HL-60 (cell line): ENCODE measurements at regions not wholly inside any gene's neighbourhood (a gene's known extent, or its start where the extent isn't known, plus 50 kb on each side); places are given as distances from the start of the nearest gene placed in this dataset.

ENCODE experiments used
- DNase-seq, 2 experiments: peaks; one replicate each; pipeline ENCODE4 v3.0.0-alpha.2; 2010 to 2020; ENCODE audit warnings: low read depth in 1 of 2, low spot score in 1 of 2
- H3K27ac ChIP-seq: fragments of 250-450 bp; sonication (Bioruptor Pico); replicated peaks from 2 replicates; pipeline ENCODE4 v1.5.1; 2020; ENCODE audit warnings: mild to moderate bottlenecking, moderate library complexity
- H3K27me3 ChIP-seq: fragments of 250-450 bp; sonication (Bioruptor Pico); 2 replicates; pipeline ENCODE4 v1.5.1; 2021; ENCODE audit warnings: mild to moderate bottlenecking, moderate library complexity; ENCODE audit not compliant: insufficient read depth, poor library complexity, severe bottlenecking
- H3K4me3 ChIP-seq: replicated peaks from 2 replicates; pipeline ENCODE4 v1.5.1; 2011; ENCODE audit warnings: mild to moderate bottlenecking, control low read depth, low read length; ENCODE audit not compliant: insufficient read depth
- GABPA ChIP-seq: IDR thresholded peaks from 2 replicates; pipeline ENCODE4 v1.6.1; 2012; ENCODE audit warnings: low read depth
- POLR2AphosphoS5 ChIP-seq: IDR thresholded peaks from 2 replicates; pipeline ENCODE4 v1.6.1; 2012; ENCODE audit warnings: low read depth
- SPI1 ChIP-seq: IDR thresholded peaks from 2 replicates; pipeline ENCODE4 v1.6.1; 2012; ENCODE audit warnings: low read depth, mild to moderate bottlenecking, borderline replicate concordance
- TF ChIP-seq, protein P1 (sequence below): IDR thresholded peaks from one replicate; pipeline ENCODE4 v1.5.1; 2011; ENCODE audit warnings: low read length, control low read depth, inconsistent platforms; ENCODE audit not compliant: insufficient read depth
- TF ChIP-seq, protein P2 (sequence below): IDR thresholded peaks from 2 replicates; pipeline ENCODE4 v1.6.1; 2012; ENCODE audit warnings: low read depth; ENCODE audit not compliant: insufficient replicate concordance

DNA sequence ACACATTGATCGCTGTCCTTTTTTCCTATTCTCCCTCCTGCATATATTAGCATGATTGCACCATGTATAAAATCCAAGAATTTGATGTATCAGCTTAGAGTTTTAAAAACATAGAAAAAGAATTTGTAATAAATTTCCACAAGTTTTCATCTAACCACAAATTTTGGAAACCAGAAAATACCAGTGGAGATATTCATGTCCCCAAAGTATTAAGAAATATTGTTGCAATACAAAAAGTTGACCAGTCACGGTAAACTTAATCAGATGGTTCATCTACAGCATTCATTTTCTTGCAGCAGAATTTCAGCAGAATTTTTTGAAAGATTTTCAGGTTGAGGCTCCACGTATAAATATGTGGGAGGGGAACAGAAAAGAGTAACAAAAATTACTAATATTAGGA lies 500.9 kb upstream of the MDFIC2 start:
- TF ChIP-seq, protein P1, sequence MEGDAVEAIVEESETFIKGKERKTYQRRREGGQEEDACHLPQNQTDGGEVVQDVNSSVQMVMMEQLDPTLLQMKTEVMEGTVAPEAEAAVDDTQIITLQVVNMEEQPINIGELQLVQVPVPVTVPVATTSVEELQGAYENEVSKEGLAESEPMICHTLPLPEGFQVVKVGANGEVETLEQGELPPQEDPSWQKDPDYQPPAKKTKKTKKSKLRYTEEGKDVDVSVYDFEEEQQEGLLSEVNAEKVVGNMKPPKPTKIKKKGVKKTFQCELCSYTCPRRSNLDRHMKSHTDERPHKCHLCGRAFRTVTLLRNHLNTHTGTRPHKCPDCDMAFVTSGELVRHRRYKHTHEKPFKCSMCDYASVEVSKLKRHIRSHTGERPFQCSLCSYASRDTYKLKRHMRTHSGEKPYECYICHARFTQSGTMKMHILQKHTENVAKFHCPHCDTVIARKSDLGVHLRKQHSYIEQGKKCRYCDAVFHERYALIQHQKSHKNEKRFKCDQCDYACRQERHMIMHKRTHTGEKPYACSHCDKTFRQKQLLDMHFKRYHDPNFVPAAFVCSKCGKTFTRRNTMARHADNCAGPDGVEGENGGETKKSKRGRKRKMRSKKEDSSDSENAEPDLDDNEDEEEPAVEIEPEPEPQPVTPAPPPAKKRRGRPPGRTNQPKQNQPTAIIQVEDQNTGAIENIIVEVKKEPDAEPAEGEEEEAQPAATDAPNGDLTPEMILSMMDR: no peak
- TF ChIP-seq, protein P2, sequence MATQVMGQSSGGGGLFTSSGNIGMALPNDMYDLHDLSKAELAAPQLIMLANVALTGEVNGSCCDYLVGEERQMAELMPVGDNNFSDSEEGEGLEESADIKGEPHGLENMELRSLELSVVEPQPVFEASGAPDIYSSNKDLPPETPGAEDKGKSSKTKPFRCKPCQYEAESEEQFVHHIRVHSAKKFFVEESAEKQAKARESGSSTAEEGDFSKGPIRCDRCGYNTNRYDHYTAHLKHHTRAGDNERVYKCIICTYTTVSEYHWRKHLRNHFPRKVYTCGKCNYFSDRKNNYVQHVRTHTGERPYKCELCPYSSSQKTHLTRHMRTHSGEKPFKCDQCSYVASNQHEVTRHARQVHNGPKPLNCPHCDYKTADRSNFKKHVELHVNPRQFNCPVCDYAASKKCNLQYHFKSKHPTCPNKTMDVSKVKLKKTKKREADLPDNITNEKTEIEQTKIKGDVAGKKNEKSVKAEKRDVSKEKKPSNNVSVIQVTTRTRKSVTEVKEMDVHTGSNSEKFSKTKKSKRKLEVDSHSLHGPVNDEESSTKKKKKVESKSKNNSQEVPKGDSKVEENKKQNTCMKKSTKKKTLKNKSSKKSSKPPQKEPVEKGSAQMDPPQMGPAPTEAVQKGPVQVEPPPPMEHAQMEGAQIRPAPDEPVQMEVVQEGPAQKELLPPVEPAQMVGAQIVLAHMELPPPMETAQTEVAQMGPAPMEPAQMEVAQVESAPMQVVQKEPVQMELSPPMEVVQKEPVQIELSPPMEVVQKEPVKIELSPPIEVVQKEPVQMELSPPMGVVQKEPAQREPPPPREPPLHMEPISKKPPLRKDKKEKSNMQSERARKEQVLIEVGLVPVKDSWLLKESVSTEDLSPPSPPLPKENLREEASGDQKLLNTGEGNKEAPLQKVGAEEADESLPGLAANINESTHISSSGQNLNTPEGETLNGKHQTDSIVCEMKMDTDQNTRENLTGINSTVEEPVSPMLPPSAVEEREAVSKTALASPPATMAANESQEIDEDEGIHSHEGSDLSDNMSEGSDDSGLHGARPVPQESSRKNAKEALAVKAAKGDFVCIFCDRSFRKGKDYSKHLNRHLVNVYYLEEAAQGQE: no peak
- TF ChIP-seq SPI1 (no peak), GABPA (no peak), POLR2AphosphoS5 (no peak)
- no peak for DNase-seq
- H3K27ac ChIP-seq: no peak overlapping the region
- H3K27me3 ChIP-seq: no peaks in the 10 kb centered on the region
- no peak overlapping the region for H3K4me3 ChIP-seq

DNA sequence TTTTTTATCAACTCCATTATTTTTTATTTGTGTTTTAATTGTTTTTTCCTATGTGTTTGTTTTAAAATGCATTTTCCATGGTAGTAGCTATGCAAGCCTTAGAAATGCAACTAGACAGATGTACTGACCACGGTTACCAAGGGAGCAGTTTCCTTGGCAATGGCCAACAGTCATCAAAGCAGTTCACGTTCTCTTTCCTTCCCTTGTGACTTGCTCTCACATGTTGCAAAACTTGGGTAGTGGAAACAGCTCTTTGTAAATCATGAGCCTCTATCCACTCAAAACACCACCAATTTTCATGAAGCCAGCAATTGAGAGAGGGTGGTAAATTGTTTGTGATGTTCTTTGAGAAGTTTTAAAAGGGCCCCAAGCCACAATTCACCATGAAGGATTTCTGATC lies 499.4 kb upstream of the MDFIC2 start:
- Histone ChIP-seq H3K4me3 (no peak overlapping the region), H3K27ac (no peak overlapping the region), H3K27me3 (no peaks in the 10 kb centered on the region)
- no peak for TF ChIP-seq SPI1
- TF ChIP-seq GABPA: no peak
- no peak for TF ChIP-seq POLR2AphosphoS5
- TF ChIP-seq, protein P1: no peak
- TF ChIP-seq, protein P2: no peak
- no peak for DNase-seq

DNA sequence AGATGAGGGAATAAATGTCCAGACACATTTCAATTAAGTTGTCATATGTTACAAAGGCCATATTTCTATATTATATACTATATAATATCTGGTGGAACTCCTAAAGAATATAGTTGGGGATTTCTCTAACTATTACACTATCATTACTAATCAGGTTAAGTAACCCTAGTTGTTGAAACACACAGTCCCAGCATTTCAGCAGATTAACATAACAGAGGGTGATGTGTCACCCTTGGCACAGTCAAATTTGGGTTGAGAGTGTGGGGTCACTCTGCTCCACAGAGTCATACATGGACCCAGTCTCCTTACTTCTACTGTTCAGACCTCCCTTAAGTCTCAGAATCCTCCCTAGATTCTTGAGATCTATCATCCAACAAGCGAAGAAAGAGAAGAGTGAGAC lies 496.4 kb upstream of the MDFIC2 start:
- no peak for DNase-seq
- Histone ChIP-seq H3K27ac (no peak overlapping the region), H3K27me3 (no peaks in the 10 kb centered on the region), H3K4me3 (no peak overlapping the region)
- TF ChIP-seq, protein P2: no peak
- TF ChIP-seq POLR2AphosphoS5 (no peak), SPI1 (no peak), GABPA (no peak)
- TF ChIP-seq, protein P1: no peak
